K562 (cell line): ENCODE measurements at regions not wholly inside any gene's neighbourhood (a gene's known extent, or its start where the extent isn't known, plus 50 kb on each side); places are given as distances from the start of the nearest gene placed in this dataset.

Experiments
- ATAC-seq: fragments of 200-7000 bp; cut with Tn5 transposase; 3 replicates; pipeline ENCODE4 v1.9.1; 2020; ENCODE audit warnings: moderate library complexity
- BruUV-seq: library from RNA; stranded (reverse); fragments of 400-500 nt; replicated peaks from 2 replicates; lab custom pipeline; 2021; lab: Mats Ljungman, UMichigan
- CTCF ChIA-PET: fragments of 300-600 bp; formaldehyde crosslinking; extraction: SDS; loops from one replicate; lab custom pipeline; 2021; ENCODE audit warnings: low intra/inter-chr PET ratio; lab: Yijun Ruan, JAX
- POLR2A ChIA-PET: fragments of 300-600, 350-650 bp; sonication (Branson Sonifier 250); formaldehyde crosslinking; extraction: SDS; loops from one replicate; lab custom pipeline; 2021; ENCODE audit warnings: antibody characterized with exemption, inconsistent platforms; lab: Yijun Ruan, JAX
- DNase-seq, 4 experiments: peaks; one replicate each; pipeline versions ENCODE4 v3.0.0 to v3.0.0-alpha.2; 2011 to 2018; ENCODE audit warnings: low spot score in 3 of 4, mixed read lengths in 3 of 4; ENCODE audit errors: extremely low read depth in 1 of 4
- FAIRE-seq: peaks from 2 replicates; lab custom pipeline; 2011; peaks lifted over from hg19 to GRCh38; lab: Jason Lieb, UNC
- H2AFZ ChIP-seq: 2 replicates; pipeline ENCODE4 v1.6.0; 2011; ENCODE audit warnings: low read depth, low read length, control low read depth, inconsistent platforms
- H3K27ac ChIP-seq: fragments of 200-600 bp; 3 replicates; pipeline ENCODE4 v1.8.0; 2011; ENCODE audit warnings: low read depth, mild to moderate bottlenecking, control low read depth, inconsistent platforms, low read length, moderate library complexity, mixed read lengths; ENCODE audit errors: extremely low read depth
- H3K27me3 ChIP-seq, 2 experiments: fragments of 300-600 bp in 1 of 2; 2 replicates in 1 of 2; 3 replicates in 1 of 2; pipeline versions ENCODE4 v1.6.0 to v1.8.0; 2011; ENCODE audit warnings: inconsistent platforms in 2 of 2, low read length in 2 of 2, mild to moderate bottlenecking in 1 of 2, mixed read lengths in 1 of 2, moderate library complexity in 1 of 2; ENCODE audit not compliant: control insufficient read depth in 2 of 2, insufficient read depth in 2 of 2
- H3K36me3 ChIP-seq: fragments of 300-600 bp; 3 replicates; pipeline ENCODE4 v1.8.0; 2011; ENCODE audit warnings: mild to moderate bottlenecking, low read length, inconsistent platforms; ENCODE audit not compliant: control insufficient read depth, insufficient read depth
- H3K4me1 ChIP-seq, 2 experiments: fragments of 200-600 bp in 1 of 2; replicated peaks in 1 of 2; 2 replicates in 1 of 2; 3 replicates in 1 of 2; pipeline versions ENCODE4 v1.5.1 to v1.8.0; 2011; ENCODE audit warnings: inconsistent platforms in 2 of 2, low read length in 2 of 2, mild to moderate bottlenecking in 1 of 2, mixed read lengths in 1 of 2, moderate library complexity in 1 of 2; ENCODE audit not compliant: control insufficient read depth in 2 of 2, insufficient read depth in 2 of 2
- H3K4me2 ChIP-seq: 2 replicates; pipeline ENCODE4 v1.6.1; 2011; ENCODE audit warnings: low read length, control low read depth, inconsistent platforms, mixed read lengths; ENCODE audit not compliant: insufficient read depth
- H3K4me3 ChIP-seq: fragments of 200-600 bp; sonication (generic), shearing (Covaris generic); 2 replicates; pipeline ENCODE4 v1.5.1; 2016; ENCODE audit warnings: control low read depth, inconsistent platforms
- H3K79me2 ChIP-seq: fragments of 200-600 bp; 3 replicates; pipeline ENCODE4 v1.8.0; 2011; ENCODE audit warnings: low read length, inconsistent platforms; ENCODE audit not compliant: control insufficient read depth, insufficient read depth
- H3K9ac ChIP-seq, 2 experiments: 2 replicates each; pipeline versions ENCODE4 v1.6.0 to v1.6.1; 2011; ENCODE audit warnings: low read depth in 2 of 2, low read length in 2 of 2, control low read depth in 1 of 2, inconsistent platforms in 1 of 2, mild to moderate bottlenecking in 1 of 2, mixed read lengths in 1 of 2; ENCODE audit not compliant: insufficient read depth in 1 of 2
- H3K9me1 ChIP-seq: one replicate; pipeline ENCODE4 v1.6.0; 2011; ENCODE audit warnings: inconsistent platforms, mild to moderate bottlenecking, low read length, moderate library complexity; ENCODE audit not compliant: control insufficient read depth, insufficient read depth
- H3K9me3 ChIP-seq: replicated peaks from 2 replicates; pipeline ENCODE4 v1.5.1; 2011; ENCODE audit warnings: low read depth, low read length, inconsistent platforms; ENCODE audit not compliant: control insufficient read depth, insufficient read depth
- H4K20me1 ChIP-seq: replicated peaks from 2 replicates; pipeline ENCODE4 v1.6.1; 2011; ENCODE audit warnings: low read length, inconsistent platforms, mixed read lengths; ENCODE audit not compliant: control insufficient read depth, insufficient read depth
- SREBF1 ChIP-seq: fragments of 150-350 bp; IDR thresholded peaks from 2 replicates; pipeline ENCODE4 v1.6.1; 2014; ENCODE audit warnings: antibody characterized with exemption, low read depth, low read length, borderline replicate concordance
- ZNF165 ChIP-seq: fragments of 250-450 bp; sonication (Bioruptor Pico); IDR thresholded peaks from 2 replicates; pipeline ENCODE4 v1.4.0; 2020; ENCODE audit warnings: borderline replicate concordance
- ZNF79 ChIP-seq: fragments of 250-450 bp; sonication (Bioruptor Pico); IDR thresholded peaks from 2 replicates; pipeline ENCODE4 v1.4.0; 2020; ENCODE audit warnings: low read depth, mild to moderate bottlenecking, moderate library complexity
- WGBS: fragments of 100-300 bp; shearing (Covaris generic); methylation state at CpG from one replicate; pipeline ENCODE4 v1.1.6; 2016; ENCODE audit warnings: low coverage, mixed read lengths; ENCODE audit not compliant: insufficient coverage; ENCODE audit errors: missing lambda C conversion rate; 5-methylcytosine and 5-hydroxymethylcytosine counted together
- in situ Hi-C: fragments of 300-500 bp; cut with MboI; formaldehyde crosslinking; loops from 4 replicates; pipeline ENCODE4 v1.15.0; 2018; ENCODE audit warnings: inconsistent platforms, mixed read lengths
- intact Hi-C: fragments of 100-400 bp; cut with micrococcal nuclease; formaldehyde crosslinking; loops from 2 replicates; pipeline ENCODE4 v1.14.2; 2022
- TF ChIP-seq, protein P1 (sequence below): sonication (generic); formaldehyde crosslinking; IDR thresholded peaks from 2 replicates; pipeline ENCODE4 v1.8.0; 2022; ENCODE audit warnings: missing genetic modification reagents, mild to moderate bottlenecking, moderate library complexity, borderline replicate concordance
- TF ChIP-seq, protein P2 (sequence below): fragments of 450-650 bp; IDR thresholded peaks from 2 replicates; pipeline ENCODE4 v1.7.1; 2018; ENCODE audit warnings: mild to moderate bottlenecking, low read depth; ENCODE audit not compliant: partially characterized antibody

DNA sequence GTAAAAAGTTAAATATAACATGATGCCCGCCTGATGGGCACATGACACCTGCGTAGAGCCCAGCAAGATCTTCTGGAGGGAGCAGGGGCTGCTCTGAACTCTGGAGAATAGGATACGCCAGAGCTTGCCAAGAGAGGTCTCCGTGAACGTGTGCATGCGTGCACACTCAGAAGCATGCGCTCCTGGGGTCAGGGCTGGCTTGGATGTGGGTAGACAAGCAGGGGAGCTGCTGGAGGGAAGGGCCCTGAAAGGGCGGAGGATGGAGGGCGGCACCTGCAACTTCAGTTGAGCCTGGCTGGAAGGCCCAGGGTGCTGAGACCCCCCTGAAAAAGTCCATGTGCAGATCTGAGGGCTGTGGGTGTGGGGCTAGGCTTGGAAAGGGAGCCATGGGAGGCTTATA is 828.4 kb upstream of the SALL3 start (continued):
- TF ChIP-seq, protein P1, sequence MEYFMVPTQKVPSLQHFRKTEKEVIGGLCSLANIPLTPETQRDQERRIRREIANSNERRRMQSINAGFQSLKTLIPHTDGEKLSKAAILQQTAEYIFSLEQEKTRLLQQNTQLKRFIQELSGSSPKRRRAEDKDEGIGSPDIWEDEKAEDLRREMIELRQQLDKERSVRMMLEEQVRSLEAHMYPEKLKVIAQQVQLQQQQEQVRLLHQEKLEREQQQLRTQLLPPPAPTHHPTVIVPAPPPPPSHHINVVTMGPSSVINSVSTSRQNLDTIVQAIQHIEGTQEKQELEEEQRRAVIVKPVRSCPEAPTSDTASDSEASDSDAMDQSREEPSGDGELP (CRISPR knock-in tag) = no peak
- TF ChIP-seq, protein P2, sequence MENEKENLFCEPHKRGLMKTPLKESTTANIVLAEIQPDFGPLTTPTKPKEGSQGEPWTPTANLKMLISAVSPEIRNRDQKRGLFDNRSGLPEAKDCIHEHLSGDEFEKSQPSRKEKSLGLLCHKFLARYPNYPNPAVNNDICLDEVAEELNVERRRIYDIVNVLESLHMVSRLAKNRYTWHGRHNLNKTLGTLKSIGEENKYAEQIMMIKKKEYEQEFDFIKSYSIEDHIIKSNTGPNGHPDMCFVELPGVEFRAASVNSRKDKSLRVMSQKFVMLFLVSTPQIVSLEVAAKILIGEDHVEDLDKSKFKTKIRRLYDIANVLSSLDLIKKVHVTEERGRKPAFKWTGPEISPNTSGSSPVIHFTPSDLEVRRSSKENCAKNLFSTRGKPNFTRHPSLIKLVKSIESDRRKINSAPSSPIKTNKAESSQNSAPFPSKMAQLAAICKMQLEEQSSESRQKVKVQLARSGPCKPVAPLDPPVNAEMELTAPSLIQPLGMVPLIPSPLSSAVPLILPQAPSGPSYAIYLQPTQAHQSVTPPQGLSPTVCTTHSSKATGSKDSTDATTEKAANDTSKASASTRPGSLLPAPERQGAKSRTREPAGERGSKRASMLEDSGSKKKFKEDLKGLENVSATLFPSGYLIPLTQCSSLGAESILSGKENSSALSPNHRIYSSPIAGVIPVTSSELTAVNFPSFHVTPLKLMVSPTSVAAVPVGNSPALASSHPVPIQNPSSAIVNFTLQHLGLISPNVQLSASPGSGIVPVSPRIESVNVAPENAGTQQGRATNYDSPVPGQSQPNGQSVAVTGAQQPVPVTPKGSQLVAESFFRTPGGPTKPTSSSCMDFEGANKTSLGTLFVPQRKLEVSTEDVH = no peak
- no peak for TF ChIP-seq ZNF165 (CRISPR knock-in tag)

DNA sequence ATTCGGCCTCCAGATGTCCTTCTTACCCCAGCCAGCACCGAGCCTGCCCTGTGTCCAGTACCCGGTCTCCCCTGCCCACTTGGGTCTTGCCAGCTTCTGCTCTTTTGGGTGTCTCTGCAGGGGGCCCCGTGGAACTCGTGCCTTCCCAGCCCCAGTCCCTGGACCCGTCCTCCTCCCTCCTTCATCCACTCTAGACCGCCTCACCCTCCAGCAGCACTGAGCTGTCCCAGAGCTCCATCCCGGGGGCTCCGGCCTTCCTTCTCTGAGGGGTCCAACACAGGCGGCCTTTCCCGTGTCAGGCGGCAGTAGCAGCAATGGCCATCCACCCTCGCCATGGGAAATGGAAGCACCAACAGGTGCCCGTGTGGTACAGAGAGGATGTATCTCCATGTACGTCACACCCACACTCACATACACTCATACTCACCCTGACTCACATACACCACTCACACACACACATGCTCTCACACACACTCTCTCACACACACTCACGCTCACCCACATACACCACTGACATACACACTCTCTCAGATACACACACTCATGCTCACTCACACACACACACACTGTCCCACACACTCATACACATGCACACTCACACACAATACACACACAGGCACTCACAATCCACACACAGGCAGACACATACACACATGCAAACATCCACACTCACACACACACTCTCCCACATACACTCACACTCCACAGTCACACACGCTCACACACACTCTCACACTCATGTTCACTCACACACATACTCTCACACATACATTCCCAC is 827.5 kb upstream of the SALL3 start:
- DNase-seq = no peak
- Histone ChIP-seq H3K4me1 (no peaks in the 10 kb centered on the region), H3K9ac (no peak overlapping the region), H3K27ac (no peak overlapping the region; the same call in 2 of the 3 replicates), H2AFZ (no peak overlapping the region), H3K27me3 (peaks cover 0 to 11% of the 10 kb centered on the region in 2 experiments; a peak in 1 of 5 replicates)
- no TSS peak for BruUV-seq
- no peak for ATAC-seq
- CTCF ChIA-PET = no interaction called here
- intact Hi-C loops = no loop called here
- no peak for FAIRE-seq
- WGBS = 0% methylated on average over 7 of the region's 17 CpGs
- in situ Hi-C loops = no loop called here
- TF ChIP-seq ZNF79 = no peak
- TF ChIP-seq SREBF1 = no peak
- TF ChIP-seq, all 486 proteins: peak for 0
- Histone ChIP-seq H3K4me3 (no peak overlapping the region), H3K9me1 (no peaks in the 10 kb centered on the region), H3K9me3 (no peaks in the 10 kb centered on the region), H4K20me1 (no peaks in the 10 kb centered on the region), H3K36me3 (no peaks in the 10 kb centered on the region), H3K79me2 (no peaks in the 10 kb centered on the region), H3K4me2 (no peak overlapping the region)
- POLR2A ChIA-PET = no interaction called here
